Esophagus squamous epithelium (tissue), 5 donors: ENCODE measurements at regions not wholly inside any gene's neighbourhood (a gene's known extent, or its start where the extent isn't known, plus 50 kb on each side); places are given as distances from the start of the nearest gene placed in this dataset.

ENCODE experiments used
- DNase-seq: peaks from one replicate; lab custom pipeline; 2025; lab: John Stamatoyannopoulos, UW
- H3K27ac ChIP-seq, 4 donors: fragments of 200-600 bp; sonication (generic); one replicate each; pipeline ENCODE4 v1.5.1; 2016 to 2019; ENCODE audit warnings: mild to moderate bottlenecking in 1 of 4
- H3K27me3 ChIP-seq, 4 donors: fragments of 200-600 bp; sonication (generic); 1 replicate in 3 of 4; 2 replicates in 1 of 4; pipeline versions ENCODE4 v1.5.1 to v1.6.0; 2017 to 2021; ENCODE audit warnings: antibody characterized with exemption in 1 of 4
- H3K36me3 ChIP-seq, 3 donors: fragments of 200-600 bp; sonication (generic); one replicate each; pipeline ENCODE4 v1.5.1; 2016 to 2019
- H3K4me1 ChIP-seq, 3 donors: fragments of 200-600 bp; sonication (generic); one replicate each; pipeline ENCODE4 v1.5.1; 2017 to 2019
- H3K4me3 ChIP-seq, 4 donors: fragments of 200-600 bp; sonication (generic); 1 replicate in 3 of 4; 2 replicates in 1 of 4; pipeline ENCODE4 v1.5.1; 2016 to 2019; ENCODE audit warnings: mild to moderate bottlenecking in 2 of 4, moderate library complexity in 1 of 4
- H3K9me3 ChIP-seq, 3 donors: fragments of 200-600 bp; sonication (generic); one replicate each; pipeline ENCODE4 v1.5.1; 2016 to 2019
- CTCF ChIP-seq, 6 experiments: fragments of 450-650 bp in 4 of 6; fragments of 200-600 bp in 2 of 6; sonication (generic) in 2 of 6; IDR thresholded peaks; one replicate each; pipeline ENCODE4 v1.5.1; 2016 to 2019; ENCODE audit warnings: antibody characterized with exemption in 6 of 6, mild to moderate bottlenecking in 4 of 6, moderate library complexity in 4 of 6
- POLR2A ChIP-seq, 4 donors: fragments of 450-650 bp; IDR thresholded peaks; one replicate each; pipeline ENCODE4 v1.6.1; 2017; ENCODE audit warnings: antibody characterized with exemption in 4 of 4, mild to moderate bottlenecking in 4 of 4, moderate library complexity in 3 of 4
- WGBS, 2 donors: methylation state at CpG; one replicate each; pipeline ENCODE4 v1.1.5; 2018; 5-methylcytosine and 5-hydroxymethylcytosine counted together
- intact Hi-C: fragments of 100-400 bp; cut with DNase I; formaldehyde crosslinking; loops from one replicate; pipeline ENCODE4 v1.15.0; 2022
- donor health status: DM: yes; HTN: yes; CAD: no.

GRCh38 chr1:73034271-73034670, 751.9 kb upstream of the NEGR1 start:
- no peak overlapping the region for H3K4me3 ChIP-seq
- intact Hi-C loops = no loop called here
- no peak for DNase-seq
- no peaks in the 10 kb centered on the region for H3K27me3 ChIP-seq
- 65 to 78% methylated on average over 4 of the region's 4 CpGs for WGBS, 2 donors
- no peaks in the 10 kb centered on the region for H3K36me3 ChIP-seq
- H3K27ac ChIP-seq = no peak overlapping the region
- TF ChIP-seq CTCF (IDR thresholded peaks at IDR 0.05) = no peak
- no peak for TF ChIP-seq POLR2A (IDR thresholded peaks at IDR 0.05)
- no peaks in the 10 kb centered on the region for H3K9me3 ChIP-seq
- no peaks in the 10 kb centered on the region for H3K4me1 ChIP-seq

- H3K27ac ChIP-seq = no peak overlapping the region
- H3K4me3 ChIP-seq = no peak overlapping the region
- H3K36me3 ChIP-seq = no peaks in the 10 kb centered on the region
- WGBS, 2 donors = 18 to 22% methylated on average over 3 of the region's 3 CpGs
- intact Hi-C loops = no loop called here
- no peak for TF ChIP-seq CTCF (IDR thresholded peaks at IDR 0.05)
- TF ChIP-seq POLR2A (IDR thresholded peaks at IDR 0.05) = no peak
- no peaks in the 10 kb centered on the region for H3K9me3 ChIP-seq
- H3K4me1 ChIP-seq = no peaks in the 10 kb centered on the region
- no peak for DNase-seq
- H3K27me3 ChIP-seq = no peaks in the 10 kb centered on the region
Observed at GRCh38 chr1:73033640-73034039, 751.3 kb upstream of the NEGR1 start.

GRCh38 chr1:73029571-73029970, 747.2 kb upstream of the NEGR1 start:
- 42 to 53% methylated on average over 2 of the region's 2 CpGs for WGBS, 2 donors
- Histone ChIP-seq H3K4me1 (no peaks in the 10 kb centered on the region), H3K9me3 (no peaks in the 10 kb centered on the region), H3K36me3 (no peaks in the 10 kb centered on the region), H3K4me3 (no peak overlapping the region), H3K27ac (no peak overlapping the region), H3K27me3 (no peaks in the 10 kb centered on the region)
- intact Hi-C loops = no loop called here
- TF ChIP-seq CTCF (IDR thresholded peaks at IDR 0.05) = no peak
- no peak for TF ChIP-seq POLR2A (IDR thresholded peaks at IDR 0.05)
- DNase-seq = no peak

GRCh38 chr1:73026114-73026513, 743.8 kb upstream of the NEGR1 start:
- intact Hi-C loops = no loop called here
- Histone ChIP-seq H3K4me3 (no peak overlapping the region), H3K36me3 (no peaks in the 10 kb centered on the region), H3K4me1 (no peaks in the 10 kb centered on the region), H3K9me3 (no peaks in the 10 kb centered on the region), H3K27me3 (no peaks in the 10 kb centered on the region), H3K27ac (no peak overlapping the region)
- no peak for DNase-seq
- TF ChIP-seq CTCF (IDR thresholded peaks at IDR 0.05) (no peak), POLR2A (IDR thresholded peaks at IDR 0.05) (no peak)
- WGBS, 2 donors = 55 to 63% methylated on average over 4 of the region's 4 CpGs

GRCh38 chr1:73009938-73010337, 727.6 kb upstream of the NEGR1 start:
- Histone ChIP-seq H3K36me3 (no peaks in the 10 kb centered on the region), H3K27me3 (no peaks in the 10 kb centered on the region), H3K27ac (no peak overlapping the region), H3K4me1 (no peaks in the 10 kb centered on the region), H3K4me3 (no peak overlapping the region), H3K9me3 (no peaks in the 10 kb centered on the region)
- TF ChIP-seq POLR2A (IDR thresholded peaks at IDR 0.05) = no peak
- TF ChIP-seq CTCF (IDR thresholded peaks at IDR 0.05) = no peak
- intact Hi-C loops = no loop called here
- no peak for DNase-seq
- 35 to 36% methylated on average over 1 of the region's 1 CpG for WGBS, 2 donors
